ENCODE measurements at regions not wholly inside any gene's neighbourhood (a gene's known extent, or its start where the extent isn't known, plus 50 kb on each side); places are given as distances from the start of the nearest gene placed in this dataset.

- DNase-seq, result no peak
These were observed 242.2 kb upstream of the ZPLD1 start for GRCh38 chr3:102192575-102192974.

GRCh38 chr3:102193255-102193654 lies 241.6 kb upstream of the ZPLD1 start:
- no peak for DNase-seq

GRCh38 chr3:102194001-102194400 lies 240.8 kb upstream of the ZPLD1 start:
- DNase-seq, result no peak

- no peak for DNase-seq
These were observed 240.1 kb upstream of the ZPLD1 start for GRCh38 chr3:102194760-102195159.

- no peak for DNase-seq
These were observed 239.4 kb upstream of the ZPLD1 start for GRCh38 chr3:102195198-102195948.

- no peak for DNase-seq
These were observed 234.7 kb upstream of the ZPLD1 start for GRCh38 chr3:102200126-102200525.

GRCh38 chr3:102200560-102200959 lies 234.3 kb upstream of the ZPLD1 start:
- DNase-seq, result no peak

GRCh38 chr3:102205647-102206046 lies 229.2 kb upstream of the ZPLD1 start:
- DNase-seq, result no peak

GRCh38 chr3:102206511-102207031 lies 228.2 kb upstream of the ZPLD1 start:
- no peak for DNase-seq

- DNase-seq, result no peak
These were observed 227.7 kb upstream of the ZPLD1 start for GRCh38 chr3:102207151-102207571.

- no peak for DNase-seq
These were observed 219.6 kb upstream of the ZPLD1 start for GRCh38 chr3:102215166-102215565.

GRCh38 chr3:102223132-102223531 lies 211.7 kb upstream of the ZPLD1 start:
- no peak for DNase-seq

- no peak for DNase-seq
These were observed 210.6 kb upstream of the ZPLD1 start for GRCh38 chr3:102224171-102224570.

- no peak for DNase-seq
These were observed 209.8 kb upstream of the ZPLD1 start for GRCh38 chr3:102225005-102225404.

GRCh38 chr3:102225407-102226132 lies 209.2 kb upstream of the ZPLD1 start:
- no peak for DNase-seq

- no peak for DNase-seq
These were observed 208.4 kb upstream of the ZPLD1 start for GRCh38 chr3:102226463-102226862.

GRCh38 chr3:102229062-102229655 lies 205.7 kb upstream of the ZPLD1 start:
- DNase-seq, result peak; percentile 13 to 64 (median 42)

- no peak for DNase-seq
These were observed 204.8 kb upstream of the ZPLD1 start for GRCh38 chr3:102230057-102230456.

- no peak for DNase-seq
These were observed 200.9 kb upstream of the ZPLD1 start for GRCh38 chr3:102233881-102234280.

GRCh38 chr3:102235679-102236078 lies 199.1 kb upstream of the ZPLD1 start:
- no peak for DNase-seq

GRCh38 chr3:102237181-102237580 lies 197.6 kb upstream of the ZPLD1 start:
- DNase-seq, result no peak

- no peak for DNase-seq
These were observed 197.0 kb upstream of the ZPLD1 start for GRCh38 chr3:102237838-102238237.

- no peak for DNase-seq
These were observed 196.5 kb upstream of the ZPLD1 start for GRCh38 chr3:102238362-102238761.

- no peak for DNase-seq
These were observed 194.1 kb upstream of the ZPLD1 start for GRCh38 chr3:102240720-102241119.
